B cell (primary cell): ENCODE measurements at regions not wholly inside any gene's neighbourhood (a gene's known extent, or its start where the extent isn't known, plus 50 kb on each side); places are given as distances from the start of the nearest gene placed in this dataset.

Source experiments
- ATAC-seq: fragments of 200-7000 bp; cut with Tn5 transposase; one replicate; pipeline ENCODE4 v1.10.0; 2021; ENCODE audit warnings: low read depth, mild to moderate bottlenecking, moderate number of reproducible peaks, moderate library complexity
- CTCF ChIA-PET: fragments of 350-600 bp; sonication (Branson Sonifier 250); formaldehyde crosslinking; loops from one replicate; lab custom pipeline; 2021; ENCODE audit warnings: antibody characterized with exemption, inconsistent platforms; lab: Charles Lee
- POLR2A ChIA-PET: fragments of 350-600 bp; sonication (Branson Sonifier 250); formaldehyde crosslinking; loops from one replicate; lab custom pipeline; 2021; ENCODE audit warnings: antibody characterized with exemption; lab: Charles Lee
- DNase-seq: peaks from one replicate; pipeline ENCODE4 v3.0.0; 2013
- H2AFZ ChIP-seq: 2 replicates; pipeline ENCODE4 v1.6.1; 2012; ENCODE audit warnings: mild to moderate bottlenecking, low read depth, low read length; ENCODE audit not compliant: insufficient read depth, poor library complexity, severe bottlenecking
- H3K27ac ChIP-seq, 2 donors: 1 replicate in 1 of 2; 2 replicates in 1 of 2; pipeline ENCODE4 v1.5.1; 2012 to 2013; ENCODE audit warnings: low read length in 2 of 2, mild to moderate bottlenecking in 2 of 2, moderate library complexity in 1 of 2
- H3K27me3 ChIP-seq, 4 experiments: fragments of 200-600 bp in 1 of 4; sonication (generic) in 1 of 4; replicated peaks in 1 of 4; 1 replicate in 2 of 4; 2 replicates in 2 of 4; pipeline versions ENCODE4 v1.6.1 to v1.7.0; 2013 to 2016; ENCODE audit warnings: low read length in 3 of 4, mild to moderate bottlenecking in 2 of 4, mixed read lengths in 1 of 4, moderate library complexity in 1 of 4; ENCODE audit not compliant: insufficient read depth in 4 of 4, control insufficient read depth in 3 of 4; ENCODE audit errors: control extremely low read depth in 1 of 4
- H3K36me3 ChIP-seq, 2 experiments: replicated peaks in 1 of 2; 1 replicate in 1 of 2; 2 replicates in 1 of 2; pipeline versions ENCODE4 v1.6.1 to v1.7.1; 2013; ENCODE audit warnings: low read length in 1 of 2; ENCODE audit not compliant: insufficient read depth in 2 of 2, control insufficient read depth in 1 of 2; ENCODE audit errors: control extremely low read depth in 1 of 2, extremely low read depth in 1 of 2
- H3K4me1 ChIP-seq, 2 donors: fragments of 200-600 bp in 1 of 2; sonication (generic) in 1 of 2; 1 replicate in 1 of 2; 2 replicates in 1 of 2; pipeline versions ENCODE4 v1.5.1 to v1.6.1; 2013 to 2017; ENCODE audit warnings: low read length in 2 of 2; ENCODE audit not compliant: control insufficient read depth in 2 of 2, insufficient read depth in 2 of 2
- H3K4me2 ChIP-seq: replicated peaks from 2 replicates; pipeline ENCODE3; 2012; ENCODE audit warnings: mild to moderate bottlenecking, low read depth, low read length; ENCODE audit not compliant: poor library complexity, severe bottlenecking
- H3K4me3 ChIP-seq, 5 experiments: fragments of 200-600 bp in 1 of 5; sonication (generic) in 1 of 5; 1 replicate in 3 of 5; 2 replicates in 2 of 5; pipeline versions ENCODE4 v1.5.1 to v1.7.0; 2011 to 2016; ENCODE audit warnings: low read length in 4 of 5, mild to moderate bottlenecking in 4 of 5, low read depth in 2 of 5, control low read depth in 1 of 5, moderate library complexity in 1 of 5; ENCODE audit not compliant: insufficient read depth in 1 of 5; ENCODE audit errors: control extremely low read depth in 1 of 5, extremely low read depth in 1 of 5
- H3K79me2 ChIP-seq: fragments of 200-600 bp; sonication (generic); one replicate; pipeline ENCODE4 v1.6.0; 2016; ENCODE audit warnings: low read length; ENCODE audit not compliant: control insufficient read depth, insufficient read depth
- H3K9ac ChIP-seq: fragments of 200-600 bp; sonication (generic); 2 replicates; pipeline ENCODE4 v1.6.1; 2017; ENCODE audit warnings: mild to moderate bottlenecking, low read length, moderate library complexity
- H3K9me3 ChIP-seq, 3 donors: one replicate each; pipeline versions ENCODE4 v1.6.1 to v1.7.1; 2013; ENCODE audit warnings: low read length in 2 of 3; ENCODE audit not compliant: control insufficient read depth in 2 of 3, insufficient read depth in 1 of 3; ENCODE audit errors: control extremely low read depth in 1 of 3
- H4K20me1 ChIP-seq: 2 replicates; pipeline ENCODE4 v1.6.0; 2012; ENCODE audit warnings: mild to moderate bottlenecking, low read length; ENCODE audit not compliant: insufficient read depth, control insufficient read depth, poor library complexity, severe bottlenecking
- H3K27ac Mint-ChIP-seq: one replicate; pipeline ENCODE4 v1.8.0; 2021; ENCODE audit warnings: mixed read lengths
- H3K27me3 Mint-ChIP-seq: one replicate; pipeline ENCODE4 v1.8.0; 2021; ENCODE audit warnings: mixed read lengths
- H3K4me1 Mint-ChIP-seq: one replicate; pipeline ENCODE4 v1.8.0; 2021; ENCODE audit warnings: mixed read lengths
- H3K4me3 Mint-ChIP-seq: one replicate; pipeline ENCODE4 v1.8.0; 2021; ENCODE audit warnings: mixed read lengths
- H3K9me3 Mint-ChIP-seq: one replicate; pipeline ENCODE4 v1.8.0; 2022; ENCODE audit warnings: mixed read lengths; ENCODE audit not compliant: insufficient read depth
- EZH2 ChIP-seq: IDR thresholded peaks from 2 replicates; pipeline ENCODE4 v1.6.1; 2012; ENCODE audit warnings: borderline replicate concordance, low read depth, mild to moderate bottlenecking, moderate library complexity, low read length; ENCODE audit not compliant: insufficient read depth, poor library complexity, severe bottlenecking
- WGBS: methylation state at CpG from one replicate; pipeline ENCODE4 v1.1.5; 2013; ENCODE audit warnings: missing lambda C conversion rate; ENCODE audit not compliant: insufficient coverage; 5-methylcytosine and 5-hydroxymethylcytosine counted together
- intact Hi-C: fragments of 100-400 bp; cut with micrococcal nuclease; formaldehyde crosslinking; loops from one replicate; pipeline ENCODE4 v1.10.0; 2022
- TF ChIP-seq, protein P1 (sequence below): fragments of 200-600 bp; IDR thresholded peaks from one replicate; pipeline ENCODE4 v1.8.0; 2022; ENCODE audit warnings: antibody characterized with exemption, mild to moderate bottlenecking

DNA sequence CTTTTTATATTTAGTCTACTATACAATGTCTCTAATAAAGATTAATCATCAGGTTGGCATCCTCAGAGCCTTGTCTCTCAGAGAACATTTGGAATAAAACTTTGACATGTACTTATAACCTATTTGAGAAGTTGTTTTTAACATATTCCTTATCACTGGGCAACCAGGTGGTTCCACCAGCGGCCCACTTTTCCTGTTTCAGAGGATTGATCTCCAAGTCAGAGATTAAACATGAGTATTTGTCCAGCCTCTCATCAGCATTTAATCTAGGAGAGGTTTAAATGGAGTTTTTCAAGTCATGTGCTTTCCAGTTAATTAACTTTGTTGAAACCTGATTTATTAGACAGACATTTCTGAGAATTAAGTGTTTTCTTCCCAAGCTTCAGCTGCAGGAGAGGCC, 345.5 kb downstream of the GRXCR1 start:
- no peaks in the 10 kb centered on the region for H3K27me3 Mint-ChIP-seq
- intact Hi-C loops, result no loop called here
- DNase-seq (no peak), ATAC-seq (no peak)
- H3K4me1 Mint-ChIP-seq, result no peaks in the 10 kb centered on the region
- no peaks in the 10 kb centered on the region for H4K20me1 ChIP-seq
- H3K36me3 ChIP-seq, result no peaks in the 10 kb centered on the region
- ChIA-PET POLR2A (no interaction called here), CTCF (no interaction called here)
- H3K4me2 ChIP-seq, result no peak overlapping the region
- no peak overlapping the region for H3K27ac ChIP-seq
- no peaks in the 10 kb centered on the region for H3K4me1 ChIP-seq
- no peak overlapping the region for H3K9ac ChIP-seq
- no peaks in the 10 kb centered on the region for H3K79me2 ChIP-seq
- H3K4me3 ChIP-seq, result no peak overlapping the region
- H2AFZ ChIP-seq, result no peak overlapping the region
- no peak for TF ChIP-seq EZH2
- TF ChIP-seq, protein P1, sequence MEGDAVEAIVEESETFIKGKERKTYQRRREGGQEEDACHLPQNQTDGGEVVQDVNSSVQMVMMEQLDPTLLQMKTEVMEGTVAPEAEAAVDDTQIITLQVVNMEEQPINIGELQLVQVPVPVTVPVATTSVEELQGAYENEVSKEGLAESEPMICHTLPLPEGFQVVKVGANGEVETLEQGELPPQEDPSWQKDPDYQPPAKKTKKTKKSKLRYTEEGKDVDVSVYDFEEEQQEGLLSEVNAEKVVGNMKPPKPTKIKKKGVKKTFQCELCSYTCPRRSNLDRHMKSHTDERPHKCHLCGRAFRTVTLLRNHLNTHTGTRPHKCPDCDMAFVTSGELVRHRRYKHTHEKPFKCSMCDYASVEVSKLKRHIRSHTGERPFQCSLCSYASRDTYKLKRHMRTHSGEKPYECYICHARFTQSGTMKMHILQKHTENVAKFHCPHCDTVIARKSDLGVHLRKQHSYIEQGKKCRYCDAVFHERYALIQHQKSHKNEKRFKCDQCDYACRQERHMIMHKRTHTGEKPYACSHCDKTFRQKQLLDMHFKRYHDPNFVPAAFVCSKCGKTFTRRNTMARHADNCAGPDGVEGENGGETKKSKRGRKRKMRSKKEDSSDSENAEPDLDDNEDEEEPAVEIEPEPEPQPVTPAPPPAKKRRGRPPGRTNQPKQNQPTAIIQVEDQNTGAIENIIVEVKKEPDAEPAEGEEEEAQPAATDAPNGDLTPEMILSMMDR, result no peak
- no peak overlapping the region for H3K27ac Mint-ChIP-seq
- H3K27me3 ChIP-seq, result no peaks in the 10 kb centered on the region
- H3K9me3 Mint-ChIP-seq, result no peaks in the 10 kb centered on the region
- no peak overlapping the region for H3K4me3 Mint-ChIP-seq
- H3K9me3 ChIP-seq, result no peaks in the 10 kb centered on the region
- WGBS, result no CpG with 5 or more reads among the region's 1 CpG

DNA sequence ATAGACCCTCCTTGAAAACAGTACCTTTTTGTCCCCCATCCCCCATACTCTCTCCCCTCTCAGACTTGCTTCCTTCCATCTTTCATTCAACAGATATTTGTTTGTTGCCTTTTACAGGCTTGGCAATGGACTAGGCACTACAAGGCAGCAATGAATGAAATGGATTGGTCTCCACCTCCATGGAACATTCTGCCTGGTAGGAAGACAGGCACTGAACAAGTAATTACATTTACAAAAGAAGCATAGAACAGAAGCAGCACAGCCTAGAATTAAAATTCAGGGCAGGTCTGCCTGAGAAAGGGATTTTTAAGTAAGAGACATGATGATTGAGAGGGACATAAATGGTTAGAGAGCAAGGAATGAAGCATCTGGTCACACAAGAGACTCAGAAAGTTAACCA, 346.1 kb downstream of the GRXCR1 start:
- H3K4me3 ChIP-seq, result no peak overlapping the region
- H3K9me3 ChIP-seq, result no peaks in the 10 kb centered on the region
- Mint-ChIP-seq H3K4me1 (no peaks in the 10 kb centered on the region), H3K4me3 (no peak overlapping the region), H3K27ac (no peak overlapping the region), H3K9me3 (no peaks in the 10 kb centered on the region), H3K27me3 (no peaks in the 10 kb centered on the region)
- intact Hi-C loops, result no loop called here
- no peak overlapping the region for H3K27ac ChIP-seq
- H3K79me2 ChIP-seq, result no peaks in the 10 kb centered on the region
- no peak overlapping the region for H3K4me2 ChIP-seq
- no peak overlapping the region for H3K9ac ChIP-seq
- no peak for DNase-seq
- no peaks in the 10 kb centered on the region for H3K27me3 ChIP-seq
- H4K20me1 ChIP-seq, result no peaks in the 10 kb centered on the region
- H3K36me3 ChIP-seq, result no peaks in the 10 kb centered on the region
- ChIA-PET POLR2A (no interaction called here), CTCF (no interaction called here)
- TF ChIP-seq, protein P1, result no peak
- no peak for TF ChIP-seq EZH2
- H3K4me1 ChIP-seq, result no peaks in the 10 kb centered on the region
- no peak for ATAC-seq
- no peak overlapping the region for H2AFZ ChIP-seq
